T47D (cell line): ENCODE measurements at regions not wholly inside any gene's neighbourhood (a gene's known extent, or its start where the extent isn't known, plus 50 kb on each side); places are given as distances from the start of the nearest gene placed in this dataset.

Experiments used
- DNase-seq, 2 experiments: peaks; one replicate each; pipeline versions ENCODE4 v3.0.0 to v3.0.0-alpha.2; 2011 to 2012; ENCODE audit warnings: low read depth in 1 of 2, low spot score in 1 of 2
- JUND ChIP-seq: IDR thresholded peaks from 2 replicates; pipeline ENCODE4 v1.6.1; 2012; ENCODE audit warnings: low read depth
- in situ Hi-C: cut with HindIII; loops from 2 replicates; pipeline ENCODE4 v1.10.0; 2016; ENCODE audit warnings: low sequenced_read_pairs, low pct_unique_long_range_greater_than_20kb

DNA sequence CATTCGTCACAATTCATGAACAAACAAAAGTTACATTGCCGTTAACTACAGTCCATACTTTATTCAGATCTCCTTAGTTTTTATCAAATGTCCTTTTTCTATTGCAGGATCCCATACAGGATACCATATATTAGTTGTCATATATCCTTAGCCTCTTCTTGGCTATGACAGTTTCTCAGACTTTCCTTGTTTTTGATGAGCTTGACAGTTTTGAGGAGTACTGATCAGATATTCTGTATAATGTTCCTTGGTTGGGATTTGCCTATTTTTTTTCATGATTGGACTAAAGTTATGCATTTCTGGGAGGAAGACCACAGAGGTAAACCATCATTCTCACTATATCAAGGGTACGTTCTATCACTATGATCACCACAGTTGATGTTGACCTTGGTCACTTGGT, 1627.4 kb upstream of the C9orf72 start:
- DNase-seq, result no peak
- no peak for TF ChIP-seq JUND
- in situ Hi-C loops, result no loop called here

- no peak for TF ChIP-seq JUND
- no peak for DNase-seq
- in situ Hi-C loops, result no loop called here
Observed at GRCh38 chr9:29203244-29203930, 1630.1 kb upstream of the C9orf72 start.

- in situ Hi-C loops, result no loop called here
- no peak for TF ChIP-seq JUND
- no peak for DNase-seq
Observed at GRCh38 chr9:29208670-29209069, 1635.4 kb upstream of the C9orf72 start.

GRCh38 chr9:29209748-29210291, 1636.5 kb upstream of the C9orf72 start:
- no peak for DNase-seq
- TF ChIP-seq JUND, result no peak
- in situ Hi-C loops, result no loop called here

- in situ Hi-C loops, result no loop called here
Observed at GRCh38 chr9:29211003-29211579, 1637.8 kb upstream of the C9orf72 start.

GRCh38 chr9:29211580-29212396, 1638.5 kb upstream of the C9orf72 start:
- TF ChIP-seq JUND, result no peak
- no peak for DNase-seq
- in situ Hi-C loops, result no loop called here

More at GRCh38 chr9:29211003-29211579, 1637.8 kb upstream of the C9orf72 start:
- TF ChIP-seq JUND, result no peak
- DNase-seq, result no peak

- in situ Hi-C loops, result no loop called here
- DNase-seq, result no peak
Observed at GRCh38 chr9:29212397-29213387, 1639.4 kb upstream of the C9orf72 start.

GRCh38 chr9:29213417-29214153, 1640.3 kb upstream of the C9orf72 start, which contains the start of gene LINGO2:
LINGO2 (minus strand) TSS chr9:29213601.
- no peak for TF ChIP-seq JUND
- no peak for DNase-seq
- in situ Hi-C loops, result no loop called here

More at GRCh38 chr9:29212397-29213387, 1639.4 kb upstream of the C9orf72 start:
- no peak for TF ChIP-seq JUND

DNA sequence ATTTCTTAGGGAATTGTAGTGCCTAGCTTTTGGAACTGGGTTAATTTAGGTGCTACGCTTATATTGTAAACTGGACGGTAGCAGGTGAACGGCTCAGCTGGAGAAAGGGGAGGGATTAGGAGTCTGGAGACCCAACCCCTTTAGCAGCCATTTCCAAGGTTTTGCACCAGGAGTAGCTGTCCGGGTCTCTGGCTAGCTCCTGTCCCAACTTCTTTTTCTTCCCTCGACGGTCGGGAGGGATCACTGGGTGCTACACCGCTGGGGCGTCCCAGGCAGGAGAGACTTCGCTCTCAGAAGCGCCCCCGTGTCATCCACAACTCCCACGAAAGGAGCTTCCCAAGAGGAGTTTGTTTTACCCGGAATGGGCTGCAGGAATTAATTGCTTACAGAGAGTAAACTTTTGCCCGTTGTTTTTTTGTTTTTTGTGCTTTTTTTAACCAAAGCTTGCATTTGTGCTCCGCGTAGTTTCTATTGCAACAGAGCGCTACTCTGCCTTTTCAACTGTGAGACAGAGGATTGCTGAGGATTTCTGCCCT, 1640.9 kb upstream of the C9orf72 start:
- in situ Hi-C loops, result no loop called here
- DNase-seq, result peak in 1 of 2 experiments; percentile 56
- TF ChIP-seq JUND, result no peak

DNA sequence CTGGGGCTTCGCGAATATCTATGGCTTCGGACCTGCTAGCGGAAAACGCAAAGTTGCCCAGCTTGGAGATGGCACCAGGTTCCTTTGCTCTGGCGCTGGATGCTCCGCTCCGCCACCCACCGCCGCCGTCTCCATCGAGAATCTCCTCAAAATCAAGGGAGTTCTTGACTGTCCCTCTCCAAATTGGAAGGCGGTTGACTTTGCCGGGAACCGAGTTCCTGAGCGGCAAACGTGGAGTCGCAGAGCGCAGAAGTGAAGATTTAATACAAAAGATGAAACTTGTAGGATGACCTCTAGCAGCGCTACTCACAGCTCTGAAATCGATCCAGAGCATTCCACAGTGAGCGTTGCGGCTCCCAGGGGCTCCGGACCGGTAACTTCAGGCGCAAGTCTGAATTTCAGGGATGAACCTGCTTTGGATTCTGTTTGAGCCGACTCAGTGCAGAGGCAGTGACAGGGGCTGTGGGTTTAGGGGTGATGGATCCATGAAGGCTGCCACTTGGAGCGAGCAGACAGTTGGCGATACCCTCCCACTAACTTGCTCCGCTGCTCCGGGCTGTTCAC, 1641.5 kb upstream of the C9orf72 start:
- TF ChIP-seq JUND, result no peak
- no peak for DNase-seq
- in situ Hi-C loops, result no loop called here

DNA sequence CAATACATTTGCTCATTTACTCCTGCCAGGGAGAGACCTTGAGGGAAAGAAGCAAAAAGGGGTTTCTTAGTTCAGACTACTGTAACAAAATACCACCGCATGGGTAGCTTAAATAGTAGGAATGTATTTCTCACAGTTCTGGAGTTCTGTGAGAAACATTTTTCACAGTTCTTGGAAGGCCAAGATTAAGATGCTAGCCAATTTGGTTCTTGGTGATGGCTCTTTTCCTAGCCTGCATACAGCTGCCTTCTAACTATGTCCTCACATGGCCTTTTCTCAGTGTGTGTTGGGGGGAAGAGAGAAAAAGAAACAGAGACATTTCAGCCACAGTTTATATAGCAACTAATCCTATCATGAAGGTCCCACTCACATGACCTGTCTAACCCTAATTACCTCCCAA, 1644.7 kb upstream of the C9orf72 start:
- in situ Hi-C loops, result no loop called here
- no peak for DNase-seq
- no peak for TF ChIP-seq JUND
